Fibroblast of lung (primary cell): ENCODE measurements at regions not wholly inside any gene's neighbourhood (a gene's known extent, or its start where the extent isn't known, plus 50 kb on each side); places are given as distances from the start of the nearest gene placed in this dataset.

Experiments used
- DNase-seq, 2 donors: peaks; one replicate each; pipeline versions ENCODE4 v3.0.0 to v3.0.0-alpha.2; 2010; ENCODE audit warnings: low read depth in 2 of 2
- H2AFZ ChIP-seq: 2 replicates; pipeline ENCODE4 v1.5.1; 2012; ENCODE audit warnings: low read length, control low read depth, inconsistent platforms
- H3K27ac ChIP-seq: 2 replicates; pipeline ENCODE4 v1.5.1; 2011; ENCODE audit warnings: low read length, control low read depth; ENCODE audit not compliant: insufficient read depth
- H3K27me3 ChIP-seq: 2 replicates; pipeline ENCODE4 v1.5.1; 2011; ENCODE audit warnings: mild to moderate bottlenecking, low read length; ENCODE audit not compliant: control insufficient read depth, insufficient read depth
- H3K36me3 ChIP-seq: 2 replicates; pipeline ENCODE4 v1.5.1; 2011; ENCODE audit warnings: low read length; ENCODE audit not compliant: control insufficient read depth, insufficient read depth
- H3K4me1 ChIP-seq: 2 replicates; pipeline ENCODE4 v1.5.1; 2011; ENCODE audit warnings: low read length; ENCODE audit not compliant: control insufficient read depth, insufficient read depth; ENCODE audit errors: extremely low read depth
- H3K4me2 ChIP-seq: 2 replicates; pipeline ENCODE4 v1.5.1; 2011; ENCODE audit warnings: low read length, control low read depth; ENCODE audit not compliant: insufficient read depth; ENCODE audit errors: extremely low read depth
- H3K4me3 ChIP-seq, 4 experiments: fragments of 200-600 bp in 1 of 4; sonication (generic) in 1 of 4; replicated peaks in 1 of 4; 2 replicates each; pipeline ENCODE4 v1.5.1; 2011 to 2016; ENCODE audit warnings: low read length in 4 of 4, low read depth in 3 of 4, mild to moderate bottlenecking in 3 of 4, control low read depth in 2 of 4, inconsistent platforms in 1 of 4, mixed read lengths in 1 of 4; ENCODE audit not compliant: insufficient read depth in 1 of 4; ENCODE audit errors: control extremely low read depth in 1 of 4
- H3K79me2 ChIP-seq: 2 replicates; pipeline ENCODE4 v1.5.1; 2012; ENCODE audit warnings: mild to moderate bottlenecking, low read length, inconsistent platforms; ENCODE audit not compliant: control insufficient read depth, insufficient read depth
- H3K9ac ChIP-seq: 2 replicates; pipeline ENCODE4 v1.5.1; 2011; ENCODE audit warnings: mild to moderate bottlenecking, low read length, control low read depth; ENCODE audit not compliant: insufficient read depth
- H3K9me3 ChIP-seq: 2 replicates; pipeline ENCODE4 v1.5.1; 2012; ENCODE audit warnings: low read depth, low read length; ENCODE audit not compliant: control insufficient read depth, insufficient read depth
- H4K20me1 ChIP-seq: 2 replicates; pipeline ENCODE4 v1.5.1; 2011; ENCODE audit warnings: low read length; ENCODE audit not compliant: control insufficient read depth, insufficient read depth; ENCODE audit errors: extremely low read depth
- CTCF ChIP-seq, 2 donors: IDR thresholded peaks in 1 of 2; conservative IDR thresholded peaks in 1 of 2; 1 replicate in 1 of 2; 2 replicates in 1 of 2; pipeline ENCODE4 v1.5.1; 2011 to 2012; ENCODE audit warnings: low read length in 2 of 2, control low read depth in 1 of 2, inconsistent platforms in 1 of 2, low read depth in 1 of 2, mild to moderate bottlenecking in 1 of 2
- EZH2 ChIP-seq: IDR thresholded peaks from 2 replicates; pipeline ENCODE4 v1.5.1; 2012; ENCODE audit warnings: low read length, control low read depth, mild to moderate bottlenecking; ENCODE audit errors: missing control alignments

- no peak for DNase-seq
- H2AFZ ChIP-seq: peak overlapping the region; percentile 30
- H3K27ac ChIP-seq: no peak overlapping the region
These were observed 54.3 kb downstream of the MARCHF4 start for GRCh38 chr2:216317831-216318520.

GRCh38 chr2:216316743-216317142 is 55.5 kb downstream of the MARCHF4 start:
- Histone ChIP-seq H3K4me3 (no peak overlapping the region), H3K9me3 (no peaks in the 10 kb centered on the region), H4K20me1 (no peaks in the 10 kb centered on the region), H3K36me3 (no peaks in the 10 kb centered on the region), H3K79me2 (peaks cover 3% of the 10 kb centered on the region), H3K9ac (no peak overlapping the region), H3K27ac (peak overlapping the region; percentile 63), H3K4me1 (peaks cover 17% of the 10 kb centered on the region), H3K4me2 (peak overlapping the region; percentile 39), H2AFZ (no peak overlapping the region), H3K27me3 (no peaks in the 10 kb centered on the region)
- TF ChIP-seq CTCF (conservative IDR thresholded peaks at IDR 0.05 in 1 of 2, IDR thresholded peaks at IDR 0.05 in 1 of 2; ENCODE audit: low read depth in 1 of 2, low read length in 2 of 2) (no peak), EZH2 (no peak)
- DNase-seq: peak in 1 of 2 donors; percentile 82

More at GRCh38 chr2:216317831-216318520, 54.3 kb downstream of the MARCHF4 start:
- Histone ChIP-seq H4K20me1 (no peaks in the 10 kb centered on the region), H3K27me3 (no peaks in the 10 kb centered on the region), H3K36me3 (no peaks in the 10 kb centered on the region), H3K4me1 (peaks cover 17% of the 10 kb centered on the region), H3K9me3 (no peaks in the 10 kb centered on the region), H3K79me2 (peaks cover 3% of the 10 kb centered on the region), H3K4me2 (peak overlapping the region; percentile 36), H3K4me3 (no peak overlapping the region), H3K9ac (no peak overlapping the region)
- TF ChIP-seq EZH2: no peak
- TF ChIP-seq CTCF (conservative IDR thresholded peaks at IDR 0.05 in 1 of 2, IDR thresholded peaks at IDR 0.05 in 1 of 2; ENCODE audit: low read depth in 1 of 2, low read length in 2 of 2): no peak

- TF ChIP-seq CTCF (conservative IDR thresholded peaks at IDR 0.05 in 1 of 2, IDR thresholded peaks at IDR 0.05 in 1 of 2; ENCODE audit: low read depth in 1 of 2, low read length in 2 of 2) (no peak), EZH2 (no peak)
- Histone ChIP-seq H3K36me3 (no peaks in the 10 kb centered on the region), H2AFZ (peak overlapping the region; percentile 1), H3K27me3 (no peaks in the 10 kb centered on the region), H3K4me2 (peak overlapping the region; percentile 39), H3K4me3 (no peak overlapping the region), H4K20me1 (no peaks in the 10 kb centered on the region), H3K9ac (no peak overlapping the region), H3K9me3 (no peaks in the 10 kb centered on the region), H3K27ac (peak overlapping the region; percentile 63), H3K79me2 (peaks cover 3% of the 10 kb centered on the region), H3K4me1 (peaks cover 17% of the 10 kb centered on the region)
- peak; percentile 47 to 78 for DNase-seq
These were observed 56.3 kb downstream of the MARCHF4 start for GRCh38 chr2:216315802-216316603.
